GM12878 (cell line): ENCODE measurements at regions not wholly inside any gene's neighbourhood (a gene's known extent, or its start where the extent isn't known, plus 50 kb on each side); places are given as distances from the start of the nearest gene placed in this dataset.

ENCODE experiments used
- EZH2 ChIP-seq: IDR thresholded peaks from 2 replicates; pipeline ENCODE4 v1.6.1; 2012; ENCODE audit warnings: low read depth, mild to moderate bottlenecking, control low read depth, inconsistent platforms, low read length, borderline replicate concordance; ENCODE audit not compliant: control insufficient read depth
- POLR2AphosphoS5 ChIP-seq: IDR thresholded peaks from 2 replicates; pipeline ENCODE4 v1.6.1; 2011; ENCODE audit warnings: mild to moderate bottlenecking, low read length, inconsistent platforms
- TF ChIP-seq, protein P1 (sequence below), 3 experiments: IDR thresholded peaks in 2 of 3; conservative IDR thresholded peaks in 1 of 3; 2 replicates each; pipeline ENCODE4 v1.5.1; 2011; ENCODE audit warnings: low read depth in 3 of 3, low read length in 3 of 3, mild to moderate bottlenecking in 3 of 3, control low read depth in 2 of 3, moderate library complexity in 2 of 3, inconsistent platforms in 1 of 3, mixed read lengths in 1 of 3; ENCODE audit not compliant: control insufficient read depth in 2 of 3, insufficient read depth in 1 of 3; ENCODE audit errors: extremely low read depth in 1 of 3

DNA sequence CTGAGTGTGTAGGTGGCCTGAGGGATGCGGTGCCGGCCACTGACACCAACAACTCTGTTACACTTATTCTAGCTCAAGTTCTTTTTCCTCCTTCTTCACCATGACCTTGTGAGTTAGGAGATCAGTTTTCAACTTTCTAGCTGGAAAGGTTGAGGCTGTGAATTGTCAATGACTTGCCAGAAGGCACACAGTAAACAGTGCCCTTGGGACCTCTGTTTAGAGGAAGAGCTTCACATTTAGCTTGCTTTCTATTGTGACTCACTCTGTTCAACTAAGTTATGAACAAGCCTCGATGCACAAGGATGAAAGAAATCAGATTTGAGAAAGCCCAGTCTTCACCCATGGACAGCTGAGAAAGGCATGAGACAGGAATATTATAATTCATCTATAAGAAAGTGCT, 455.6 kb downstream of the MAFB start:
- TF ChIP-seq, protein P1, sequence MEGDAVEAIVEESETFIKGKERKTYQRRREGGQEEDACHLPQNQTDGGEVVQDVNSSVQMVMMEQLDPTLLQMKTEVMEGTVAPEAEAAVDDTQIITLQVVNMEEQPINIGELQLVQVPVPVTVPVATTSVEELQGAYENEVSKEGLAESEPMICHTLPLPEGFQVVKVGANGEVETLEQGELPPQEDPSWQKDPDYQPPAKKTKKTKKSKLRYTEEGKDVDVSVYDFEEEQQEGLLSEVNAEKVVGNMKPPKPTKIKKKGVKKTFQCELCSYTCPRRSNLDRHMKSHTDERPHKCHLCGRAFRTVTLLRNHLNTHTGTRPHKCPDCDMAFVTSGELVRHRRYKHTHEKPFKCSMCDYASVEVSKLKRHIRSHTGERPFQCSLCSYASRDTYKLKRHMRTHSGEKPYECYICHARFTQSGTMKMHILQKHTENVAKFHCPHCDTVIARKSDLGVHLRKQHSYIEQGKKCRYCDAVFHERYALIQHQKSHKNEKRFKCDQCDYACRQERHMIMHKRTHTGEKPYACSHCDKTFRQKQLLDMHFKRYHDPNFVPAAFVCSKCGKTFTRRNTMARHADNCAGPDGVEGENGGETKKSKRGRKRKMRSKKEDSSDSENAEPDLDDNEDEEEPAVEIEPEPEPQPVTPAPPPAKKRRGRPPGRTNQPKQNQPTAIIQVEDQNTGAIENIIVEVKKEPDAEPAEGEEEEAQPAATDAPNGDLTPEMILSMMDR (IDR thresholded peaks at IDR 0.05 in 2 of 3, conservative IDR thresholded peaks at IDR 0.05 in 1 of 3; ENCODE audit: control insufficient read depth in 2 of 3, extremely low read depth in 1 of 3, insufficient read depth in 1 of 3, low read depth in 3 of 3, low read length in 3 of 3) = no peak
- TF ChIP-seq EZH2 (no peak), POLR2AphosphoS5 (no peak)
